K562 (cell line): ENCODE measurements at regions not wholly inside any gene's neighbourhood (a gene's known extent, or its start where the extent isn't known, plus 50 kb on each side); places are given as distances from the start of the nearest gene placed in this dataset.

Experiments used
- ATAC-seq: fragments of 200-7000 bp; cut with Tn5 transposase; 3 replicates; pipeline ENCODE4 v1.9.1; 2020; ENCODE audit warnings: moderate library complexity
- BruUV-seq: library from RNA; stranded (reverse); fragments of 400-500 nt; replicated peaks from 2 replicates; lab custom pipeline; 2021; lab: Mats Ljungman, UMichigan
- CTCF ChIA-PET: fragments of 300-600 bp; formaldehyde crosslinking; extraction: SDS; loops from one replicate; lab custom pipeline; 2021; ENCODE audit warnings: low intra/inter-chr PET ratio; lab: Yijun Ruan, JAX
- POLR2A ChIA-PET: fragments of 300-600, 350-650 bp; sonication (Branson Sonifier 250); formaldehyde crosslinking; extraction: SDS; loops from one replicate; lab custom pipeline; 2021; ENCODE audit warnings: antibody characterized with exemption, inconsistent platforms; lab: Yijun Ruan, JAX
- DNase-seq, 4 experiments: peaks; one replicate each; pipeline versions ENCODE4 v3.0.0 to v3.0.0-alpha.2; 2011 to 2018; ENCODE audit warnings: low spot score in 3 of 4, mixed read lengths in 3 of 4; ENCODE audit errors: extremely low read depth in 1 of 4
- FAIRE-seq: peaks from 2 replicates; lab custom pipeline; 2011; peaks lifted over from hg19 to GRCh38; lab: Jason Lieb, UNC
- H2AFZ ChIP-seq: 2 replicates; pipeline ENCODE4 v1.6.0; 2011; ENCODE audit warnings: low read depth, low read length, control low read depth, inconsistent platforms
- H3K27ac ChIP-seq: fragments of 200-600 bp; 3 replicates; pipeline ENCODE4 v1.8.0; 2011; ENCODE audit warnings: low read depth, mild to moderate bottlenecking, control low read depth, inconsistent platforms, low read length, moderate library complexity, mixed read lengths; ENCODE audit errors: extremely low read depth
- H3K27me3 ChIP-seq, 2 experiments: fragments of 300-600 bp in 1 of 2; 2 replicates in 1 of 2; 3 replicates in 1 of 2; pipeline versions ENCODE4 v1.6.0 to v1.8.0; 2011; ENCODE audit warnings: inconsistent platforms in 2 of 2, low read length in 2 of 2, mild to moderate bottlenecking in 1 of 2, mixed read lengths in 1 of 2, moderate library complexity in 1 of 2; ENCODE audit not compliant: control insufficient read depth in 2 of 2, insufficient read depth in 2 of 2
- H3K36me3 ChIP-seq: fragments of 300-600 bp; 3 replicates; pipeline ENCODE4 v1.8.0; 2011; ENCODE audit warnings: mild to moderate bottlenecking, low read length, inconsistent platforms; ENCODE audit not compliant: control insufficient read depth, insufficient read depth
- H3K4me1 ChIP-seq, 2 experiments: fragments of 200-600 bp in 1 of 2; replicated peaks in 1 of 2; 2 replicates in 1 of 2; 3 replicates in 1 of 2; pipeline versions ENCODE4 v1.5.1 to v1.8.0; 2011; ENCODE audit warnings: inconsistent platforms in 2 of 2, low read length in 2 of 2, mild to moderate bottlenecking in 1 of 2, mixed read lengths in 1 of 2, moderate library complexity in 1 of 2; ENCODE audit not compliant: control insufficient read depth in 2 of 2, insufficient read depth in 2 of 2
- H3K4me2 ChIP-seq: 2 replicates; pipeline ENCODE4 v1.6.1; 2011; ENCODE audit warnings: low read length, control low read depth, inconsistent platforms, mixed read lengths; ENCODE audit not compliant: insufficient read depth
- H3K4me3 ChIP-seq: fragments of 200-600 bp; sonication (generic), shearing (Covaris generic); 2 replicates; pipeline ENCODE4 v1.5.1; 2016; ENCODE audit warnings: control low read depth, inconsistent platforms
- H3K79me2 ChIP-seq: fragments of 200-600 bp; 3 replicates; pipeline ENCODE4 v1.8.0; 2011; ENCODE audit warnings: low read length, inconsistent platforms; ENCODE audit not compliant: control insufficient read depth, insufficient read depth
- H3K9ac ChIP-seq, 2 experiments: 2 replicates each; pipeline versions ENCODE4 v1.6.0 to v1.6.1; 2011; ENCODE audit warnings: low read depth in 2 of 2, low read length in 2 of 2, control low read depth in 1 of 2, inconsistent platforms in 1 of 2, mild to moderate bottlenecking in 1 of 2, mixed read lengths in 1 of 2; ENCODE audit not compliant: insufficient read depth in 1 of 2
- H3K9me1 ChIP-seq: one replicate; pipeline ENCODE4 v1.6.0; 2011; ENCODE audit warnings: inconsistent platforms, mild to moderate bottlenecking, low read length, moderate library complexity; ENCODE audit not compliant: control insufficient read depth, insufficient read depth
- H3K9me3 ChIP-seq: replicated peaks from 2 replicates; pipeline ENCODE4 v1.5.1; 2011; ENCODE audit warnings: low read depth, low read length, inconsistent platforms; ENCODE audit not compliant: control insufficient read depth, insufficient read depth
- H4K20me1 ChIP-seq: replicated peaks from 2 replicates; pipeline ENCODE4 v1.6.1; 2011; ENCODE audit warnings: low read length, inconsistent platforms, mixed read lengths; ENCODE audit not compliant: control insufficient read depth, insufficient read depth
- CXXC5 ChIP-seq: fragments of 250-450 bp; sonication (Bioruptor Pico); IDR thresholded peaks from 2 replicates; pipeline ENCODE4 v1.8.0; 2022; ENCODE audit warnings: inconsistent platforms, mild to moderate bottlenecking, moderate library complexity
- E2F4 ChIP-seq: sonication (generic); formaldehyde crosslinking; IDR thresholded peaks from 2 replicates; pipeline ENCODE4 v1.8.0; 2022; ENCODE audit warnings: mild to moderate bottlenecking, low read depth, missing genetic modification reagents
- FOXM1 ChIP-seq, 2 experiments: fragments of 450-650 bp in 1 of 2; sonication (generic) in 1 of 2; formaldehyde crosslinking in 1 of 2; IDR thresholded peaks; 2 replicates each; pipeline versions ENCODE4 v1.6.1 to v1.9.0; 2017 to 2022; ENCODE audit warnings: low read depth in 2 of 2, mild to moderate bottlenecking in 2 of 2, missing genetic modification reagents in 1 of 2, moderate library complexity in 1 of 2
- HEY1 ChIP-seq: fragments of 250-450 bp; sonication (Bioruptor Pico); IDR thresholded peaks from 2 replicates; pipeline ENCODE4 v1.5.0; 2020; ENCODE audit warnings: mild to moderate bottlenecking, moderate library complexity, borderline replicate concordance
- LCOR ChIP-seq: sonication (generic); formaldehyde crosslinking; IDR thresholded peaks from 2 replicates; pipeline ENCODE4 v1.8.0; 2022; ENCODE audit warnings: mild to moderate bottlenecking, missing genetic modification reagents
- MCM2 ChIP-seq: fragments of 450-650 bp; IDR thresholded peaks from 2 replicates; pipeline ENCODE4 v1.6.1; 2017; ENCODE audit warnings: low read depth, mild to moderate bottlenecking
- POLR2AphosphoS2 ChIP-seq: IDR thresholded peaks from 2 replicates; pipeline ENCODE4 v1.6.1; 2012; ENCODE audit warnings: low read length, improper control_type of control experiment
- SMAD3 ChIP-seq: fragments of 450-650 bp; formaldehyde crosslinking; conservative IDR thresholded peaks from 2 replicates; pipeline ENCODE4 v1.4.0; 2020; ENCODE audit warnings: mild to moderate bottlenecking
- SPI1 ChIP-seq: IDR thresholded peaks from 2 replicates; pipeline ENCODE4 v1.6.1; 2011; ENCODE audit warnings: low read depth, low read length, control low read depth, borderline replicate concordance
- TBP ChIP-seq: optimal IDR thresholded peaks from 2 replicates; pipeline ENCODE3; 2011; ENCODE audit warnings: low read depth, low read length, improper control_type of control experiment
- TCF7L2 ChIP-seq: fragments of 150-350 bp; IDR thresholded peaks from 2 replicates; pipeline ENCODE4 v1.6.1; 2016; ENCODE audit warnings: low read depth, mild to moderate bottlenecking, low read length, moderate library complexity
- ZNF316 ChIP-seq: fragments of 450-650 bp; IDR thresholded peaks from 2 replicates; pipeline ENCODE4 v1.6.1; 2016
- ZNF639 ChIP-seq, 2 experiments: fragments of 200-800 bp in 1 of 2; sonication (Bioruptor generic) in 1 of 2; sonication (generic) in 1 of 2; formaldehyde crosslinking in 1 of 2; IDR thresholded peaks in 1 of 2; conservative IDR thresholded peaks in 1 of 2; 2 replicates each; pipeline versions ENCODE4 v1.5.0 to v1.6.1; 2016 to 2020; ENCODE audit warnings: missing compliant biosample characterization in 1 of 2, missing genetic modification characterization in 1 of 2, missing genetic modification reagents in 1 of 2
- WGBS: fragments of 100-300 bp; shearing (Covaris generic); methylation state at CpG from one replicate; pipeline ENCODE4 v1.1.6; 2016; ENCODE audit warnings: low coverage, mixed read lengths; ENCODE audit not compliant: insufficient coverage; ENCODE audit errors: missing lambda C conversion rate; 5-methylcytosine and 5-hydroxymethylcytosine counted together
- in situ Hi-C: fragments of 300-500 bp; cut with MboI; formaldehyde crosslinking; loops from 4 replicates; pipeline ENCODE4 v1.15.0; 2018; ENCODE audit warnings: inconsistent platforms, mixed read lengths
- intact Hi-C: fragments of 100-400 bp; cut with micrococcal nuclease; formaldehyde crosslinking; loops from 2 replicates; pipeline ENCODE4 v1.14.2; 2022

GRCh38 chr10:21347785-21348170 is 177.7 kb downstream of the SKIDA1 start:
- Histone ChIP-seq H4K20me1 (no peaks in the 10 kb centered on the region), H3K4me1 (no peaks in the 10 kb centered on the region), H3K9me3 (no peaks in the 10 kb centered on the region), H3K4me2 (no peak overlapping the region), H3K27me3 (peaks cover 16 to 36% of the 10 kb centered on the region in 2 experiments), H3K27ac (no peak overlapping the region), H3K9ac (no peak overlapping the region), H3K9me1 (no peaks in the 10 kb centered on the region), H2AFZ (no peak overlapping the region), H3K4me3 (no peak overlapping the region), H3K79me2 (no peaks in the 10 kb centered on the region), H3K36me3 (no peaks in the 10 kb centered on the region)
- no peak for FAIRE-seq
- DNase-seq: no peak
- in situ Hi-C loops: no loop called here
- no TSS peak for BruUV-seq
- no peak for ATAC-seq
- intact Hi-C loops: no loop called here
- POLR2A ChIA-PET: no interaction called here
- CTCF ChIA-PET: no interaction called here
- 9% methylated on average over 2 of the region's 2 CpGs for WGBS
- TF ChIP-seq ZNF639 (CRISPR knock-in tag; conservative IDR thresholded peaks at IDR 0.05 in 1 of 2, IDR thresholded peaks at IDR 0.05 in 1 of 2): no peak
- TF ChIP-seq SPI1: no peak
- TF ChIP-seq HEY1: no peak
- TF ChIP-seq FOXM1 (IDR thresholded peaks at IDR 0.05; ENCODE audit: low read depth): no peak
- no peak for TF ChIP-seq FOXM1 (CRISPR knock-in tag; IDR thresholded peaks at IDR 0.05; ENCODE audit: low read depth)
- TF ChIP-seq POLR2AphosphoS2: no peak
- no peak for TF ChIP-seq CXXC5 (CRISPR knock-in tag)
- TF ChIP-seq E2F4: no peak
- TF ChIP-seq MCM2: no peak
- no peak for TF ChIP-seq SMAD3 (CRISPR knock-in tag)
- no peak for TF ChIP-seq LCOR (CRISPR knock-in tag)
- TF ChIP-seq TBP: no peak
- no peak for TF ChIP-seq TCF7L2
- no peak for TF ChIP-seq ZNF316
- TF ChIP-seq, all 486 proteins: peak for 0
